Left lung (tissue), 4 donors: ENCODE measurements at regions not wholly inside any gene's neighbourhood (a gene's known extent, or its start where the extent isn't known, plus 50 kb on each side); places are given as distances from the start of the nearest gene placed in this dataset.

Experiments used
- ATAC-seq: fragments of 200-7000 bp; cut with Tn5 transposase; one replicate; pipeline ENCODE4 v1.9.1; 2020; ENCODE audit warnings: moderate library complexity
- DNase-seq, 4 donors: peaks; one replicate each; pipeline ENCODE4 v3.0.0-alpha.2; 2013 to 2020
- H3K27ac ChIP-seq, 2 donors: fragments of 200-600 bp; sonication (generic) in 1 of 2; one replicate each; pipeline versions ENCODE4 v1.5.0 to v1.8.0; 2020 to 2021
- H3K27me3 ChIP-seq, 2 donors: fragments of 200-600 bp; sonication (generic) in 1 of 2; one replicate each; pipeline versions ENCODE4 v1.5.0 to v1.8.0; 2020 to 2021
- H3K36me3 ChIP-seq, 2 donors: fragments of 200-600 bp; sonication (generic) in 1 of 2; one replicate each; pipeline versions ENCODE4 v1.5.0 to v1.8.0; 2020 to 2021
- H3K4me1 ChIP-seq, 2 donors: fragments of 200-600 bp; one replicate each; pipeline ENCODE4 v1.8.0; 2021
- H3K4me3 ChIP-seq, 2 donors: fragments of 200-600 bp; sonication (generic) in 1 of 2; one replicate each; pipeline versions ENCODE4 v1.5.0 to v1.8.0; 2020 to 2021; ENCODE audit warnings: mild to moderate bottlenecking in 1 of 2
- H3K9me3 ChIP-seq, 2 donors: fragments of 200-600 bp; sonication (generic) in 1 of 2; one replicate each; pipeline versions ENCODE4 v1.5.0 to v1.8.0; 2020 to 2021
- intact Hi-C, 2 donors: fragments of 100-400 bp; cut with DNase I; formaldehyde crosslinking; loops; one replicate each; pipeline versions ENCODE4 v1.11.2 to v1.14.2; 2022
- TF ChIP-seq, protein P1 (sequence below), 2 donors: fragments of 200-600 bp; sonication (generic) in 1 of 2; IDR thresholded peaks; one replicate each; pipeline versions ENCODE4 v1.5.0 to v1.8.0; 2021; ENCODE audit warnings: antibody characterized with exemption in 2 of 2
- donor health status: DM: no; HTN: yes; CAD: no.
- donor health status: DM: no; HTN: no; CAD: no.

DNA sequence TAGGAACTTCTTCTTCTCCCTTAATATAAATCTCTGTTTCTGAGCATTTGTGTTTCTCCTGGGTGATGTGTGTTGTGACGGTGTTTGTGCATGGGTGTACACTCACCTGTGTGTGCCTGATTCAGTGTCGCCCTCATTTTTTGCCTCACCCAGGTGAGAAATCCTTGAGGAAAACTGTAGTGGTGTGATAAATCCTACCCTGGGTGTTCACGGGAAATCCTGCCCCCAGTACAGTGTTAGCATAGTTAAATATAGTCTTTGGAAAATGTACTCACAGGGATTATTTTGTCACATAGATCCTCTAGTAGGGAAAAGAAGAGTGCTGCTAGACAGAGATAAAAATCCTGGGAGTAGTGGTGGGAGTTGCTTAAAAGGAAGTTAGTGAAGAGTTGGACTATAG lies 291.9 kb upstream of the PITX2 start:
- Histone ChIP-seq H3K36me3 (no peaks in the 10 kb centered on the region), H3K9me3 (no peaks in the 10 kb centered on the region), H3K4me3 (no peak overlapping the region), H3K4me1 (no peaks in the 10 kb centered on the region), H3K27ac (no peak overlapping the region), H3K27me3 (no peaks in the 10 kb centered on the region)
- ATAC-seq (no peak), DNase-seq (no peak)
- TF ChIP-seq, protein P1, sequence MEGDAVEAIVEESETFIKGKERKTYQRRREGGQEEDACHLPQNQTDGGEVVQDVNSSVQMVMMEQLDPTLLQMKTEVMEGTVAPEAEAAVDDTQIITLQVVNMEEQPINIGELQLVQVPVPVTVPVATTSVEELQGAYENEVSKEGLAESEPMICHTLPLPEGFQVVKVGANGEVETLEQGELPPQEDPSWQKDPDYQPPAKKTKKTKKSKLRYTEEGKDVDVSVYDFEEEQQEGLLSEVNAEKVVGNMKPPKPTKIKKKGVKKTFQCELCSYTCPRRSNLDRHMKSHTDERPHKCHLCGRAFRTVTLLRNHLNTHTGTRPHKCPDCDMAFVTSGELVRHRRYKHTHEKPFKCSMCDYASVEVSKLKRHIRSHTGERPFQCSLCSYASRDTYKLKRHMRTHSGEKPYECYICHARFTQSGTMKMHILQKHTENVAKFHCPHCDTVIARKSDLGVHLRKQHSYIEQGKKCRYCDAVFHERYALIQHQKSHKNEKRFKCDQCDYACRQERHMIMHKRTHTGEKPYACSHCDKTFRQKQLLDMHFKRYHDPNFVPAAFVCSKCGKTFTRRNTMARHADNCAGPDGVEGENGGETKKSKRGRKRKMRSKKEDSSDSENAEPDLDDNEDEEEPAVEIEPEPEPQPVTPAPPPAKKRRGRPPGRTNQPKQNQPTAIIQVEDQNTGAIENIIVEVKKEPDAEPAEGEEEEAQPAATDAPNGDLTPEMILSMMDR (IDR thresholded peaks at IDR 0.05) = no peak
- intact Hi-C loops = no loop called here

DNA sequence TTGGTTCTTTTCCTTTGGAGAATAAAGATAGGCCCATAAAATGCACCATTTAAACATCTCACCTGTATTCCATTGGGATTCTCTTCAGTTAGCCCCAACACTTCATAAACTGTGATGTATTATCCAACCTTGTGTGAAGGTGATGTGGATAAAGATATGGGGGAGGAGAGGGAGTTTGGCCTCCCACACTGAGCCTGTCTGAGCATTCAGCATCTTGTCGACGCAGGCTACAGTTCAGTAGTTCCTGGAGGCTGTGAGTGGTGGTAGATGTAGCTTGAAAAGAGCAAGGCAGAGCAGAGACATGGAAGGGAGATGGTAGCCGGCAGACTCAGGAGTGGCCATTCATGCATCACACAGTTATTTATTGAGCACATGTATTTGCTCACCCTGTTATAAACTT lies 292.4 kb upstream of the PITX2 start:
- H3K4me1 ChIP-seq = no peaks in the 10 kb centered on the region

DNA sequence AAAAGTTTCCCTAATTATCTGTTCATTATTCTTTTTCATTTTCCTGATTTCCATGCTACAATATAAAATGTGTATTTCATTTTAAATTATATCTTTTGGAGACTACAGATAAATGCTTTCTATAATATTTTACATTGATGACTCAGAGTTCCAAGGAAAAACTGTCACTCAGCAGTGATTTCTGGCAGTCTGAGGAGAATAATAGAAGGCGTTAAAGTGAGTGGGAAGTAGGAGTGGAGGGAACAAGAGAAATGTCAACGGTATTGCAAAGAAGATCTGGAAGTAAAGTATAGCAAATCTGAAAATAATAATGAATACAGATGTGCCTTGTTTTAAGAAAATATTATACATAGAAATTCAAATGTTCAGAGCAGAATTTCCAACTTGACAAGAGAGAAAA lies 293.6 kb upstream of the PITX2 start:
- DNase-seq (no peak), ATAC-seq (no peak)
- intact Hi-C loops = no loop called here
- Histone ChIP-seq H3K36me3 (no peaks in the 10 kb centered on the region), H3K4me3 (no peak overlapping the region), H3K27me3 (no peaks in the 10 kb centered on the region), H3K9me3 (no peaks in the 10 kb centered on the region), H3K27ac (no peak overlapping the region), H3K4me1 (no peaks in the 10 kb centered on the region)
- TF ChIP-seq, protein P1 (IDR thresholded peaks at IDR 0.05) = no peak

More for the DNA sequence above, 292.4 kb upstream of the PITX2 start:
- TF ChIP-seq, protein P1 (IDR thresholded peaks at IDR 0.05) = no peak
- Histone ChIP-seq H3K9me3 (no peaks in the 10 kb centered on the region), H3K27ac (no peak overlapping the region), H3K27me3 (no peaks in the 10 kb centered on the region), H3K36me3 (no peaks in the 10 kb centered on the region), H3K4me3 (no peak overlapping the region)
- no peak for ATAC-seq
- DNase-seq = no peak
- intact Hi-C loops = no loop called here

DNA sequence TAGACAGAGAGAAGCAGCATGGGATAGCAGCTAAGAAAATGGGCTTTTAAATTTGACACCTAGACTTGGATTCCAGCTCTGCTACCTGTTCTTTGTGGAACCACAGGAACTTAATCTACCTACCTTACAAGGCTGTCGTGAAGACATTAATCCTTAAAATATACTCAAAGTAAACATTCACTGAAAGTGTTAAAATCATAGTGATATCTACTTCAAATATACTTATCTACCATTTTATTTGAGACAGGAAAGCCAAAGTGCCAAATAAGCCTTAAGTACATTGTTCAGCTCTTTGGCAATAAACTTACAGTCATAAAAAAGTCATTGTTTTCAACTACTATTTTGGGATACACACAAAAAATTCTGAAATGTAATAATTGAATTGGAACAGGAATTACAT lies 295.0 kb upstream of the PITX2 start:
- no peak for DNase-seq
- H3K27me3 ChIP-seq = no peaks in the 10 kb centered on the region
- ATAC-seq = no peak
- TF ChIP-seq, protein P1 (IDR thresholded peaks at IDR 0.05) = no peak
- H3K4me1 ChIP-seq = no peaks in the 10 kb centered on the region
- intact Hi-C loops = no loop called here
- no peak overlapping the region for H3K4me3 ChIP-seq
- H3K36me3 ChIP-seq = no peaks in the 10 kb centered on the region
- no peak overlapping the region for H3K27ac ChIP-seq
- no peaks in the 10 kb centered on the region for H3K9me3 ChIP-seq

DNA sequence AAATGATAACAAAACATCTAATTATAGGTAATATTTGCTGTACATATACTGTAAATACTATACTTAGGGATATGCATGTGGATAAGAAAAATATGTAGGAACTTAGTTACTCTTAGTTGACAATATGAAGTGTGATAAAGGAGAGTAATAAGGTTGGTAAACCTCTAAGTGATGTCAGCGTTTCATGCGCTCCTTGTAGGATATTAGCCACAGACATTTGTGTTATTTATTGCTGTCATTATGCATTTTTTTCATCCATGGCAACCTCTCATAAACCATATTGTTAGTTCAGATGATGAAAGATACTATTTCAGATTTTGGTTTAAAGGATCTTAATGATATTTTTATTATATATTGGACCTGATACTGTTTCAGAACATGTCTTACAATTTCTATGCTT lies 298.1 kb upstream of the PITX2 start:
- H3K36me3 ChIP-seq = no peaks in the 10 kb centered on the region
- H3K4me1 ChIP-seq = no peaks in the 10 kb centered on the region
- no peaks in the 10 kb centered on the region for H3K27me3 ChIP-seq
- ATAC-seq = no peak
- no peak overlapping the region for H3K4me3 ChIP-seq
- TF ChIP-seq, protein P1 (IDR thresholded peaks at IDR 0.05) = no peak
- intact Hi-C loops = no loop called here
- H3K27ac ChIP-seq = no peak overlapping the region
- no peak for DNase-seq
- no peaks in the 10 kb centered on the region for H3K9me3 ChIP-seq
